HepG2 (cell line): ENCODE measurements at regions not wholly inside any gene's neighbourhood (a gene's known extent, or its start where the extent isn't known, plus 50 kb on each side); places are given as distances from the start of the nearest gene placed in this dataset.

ENCODE experiments used
- ATF2 ChIP-seq: sonication (generic); formaldehyde crosslinking; IDR thresholded peaks from 2 replicates; pipeline ENCODE4 v1.4.0; 2020; ENCODE audit warnings: missing genetic modification reagents
- BCL6 ChIP-seq: IDR thresholded peaks from 2 replicates; pipeline ENCODE4 v1.6.1; 2016; ENCODE audit warnings: missing genetic modification reagents, missing compliant biosample characterization
- CAMTA2 ChIP-seq: sonication (generic); formaldehyde crosslinking; IDR thresholded peaks from 2 replicates; pipeline ENCODE4 v1.4.0; 2020; ENCODE audit warnings: mild to moderate bottlenecking, missing genetic modification reagents, borderline replicate concordance
- CHD4 ChIP-seq: fragments of 200-600 bp; sonication (generic); IDR thresholded peaks from 2 replicates; pipeline ENCODE4 v1.7.0; 2017; ENCODE audit warnings: mild to moderate bottlenecking, low read length, borderline replicate concordance
- GLI4 ChIP-seq: sonication (generic); formaldehyde crosslinking; IDR thresholded peaks from 2 replicates; pipeline ENCODE4 v1.5.1; 2020; ENCODE audit warnings: missing genetic modification reagents, mild to moderate bottlenecking, moderate library complexity, borderline replicate concordance
- HOXA5 ChIP-seq: sonication (generic); formaldehyde crosslinking; IDR thresholded peaks from 2 replicates; pipeline ENCODE4 v1.4.0; 2020; ENCODE audit warnings: missing genetic modification reagents
- NFKBIZ ChIP-seq: IDR thresholded peaks from 2 replicates; pipeline ENCODE4 v1.6.1; 2018; ENCODE audit warnings: missing genetic modification reagents, missing compliant biosample characterization
- NR2F1 ChIP-seq, 2 experiments: fragments of 450-650 bp in 1 of 2; formaldehyde crosslinking in 1 of 2; IDR thresholded peaks; 2 replicates each; pipeline versions ENCODE4 v1.5.0 to v1.6.1; 2016 to 2020; ENCODE audit warnings: mild to moderate bottlenecking in 1 of 2, missing compliant biosample characterization in 1 of 2, missing genetic modification reagents in 1 of 2, moderate library complexity in 1 of 2
- NR2F2 ChIP-seq: IDR thresholded peaks from 2 replicates; pipeline ENCODE4 v1.6.1; 2012; ENCODE audit warnings: low read depth, inconsistent platforms, borderline replicate concordance
- RERE ChIP-seq: IDR thresholded peaks from 2 replicates; pipeline ENCODE4 v1.6.1; 2016; ENCODE audit warnings: low read depth, missing genetic modification reagents, missing compliant biosample characterization
- RXRB ChIP-seq: IDR thresholded peaks from 2 replicates; pipeline ENCODE4 v1.6.1; 2016; ENCODE audit warnings: borderline replicate concordance, missing genetic modification reagents, missing compliant biosample characterization
- ZBTB43 ChIP-seq: sonication (generic); formaldehyde crosslinking; conservative IDR thresholded peaks from 2 replicates; pipeline ENCODE4 v1.4.0; 2020; ENCODE audit warnings: missing genetic modification reagents
- ZNF160 ChIP-seq: sonication (generic); formaldehyde crosslinking; IDR thresholded peaks from 2 replicates; pipeline ENCODE4 v1.8.0; 2022; ENCODE audit warnings: mild to moderate bottlenecking, inconsistent platforms, missing genetic modification reagents
- ZNF317 ChIP-seq: sonication (generic); formaldehyde crosslinking; IDR thresholded peaks from 2 replicates; pipeline ENCODE4 v1.5.0; 2020; ENCODE audit warnings: mild to moderate bottlenecking, missing genetic modification reagents
- ZNF335 ChIP-seq: sonication (generic); formaldehyde crosslinking; IDR thresholded peaks from 2 replicates; pipeline ENCODE4 v1.4.0; 2020; ENCODE audit warnings: missing genetic modification reagents
- ZNF639 ChIP-seq: conservative IDR thresholded peaks from 2 replicates; pipeline ENCODE4 v1.6.1; 2018; ENCODE audit warnings: missing genetic modification reagents
- ZNF710 ChIP-seq: sonication (generic); formaldehyde crosslinking; IDR thresholded peaks from 2 replicates; pipeline ENCODE4 v1.5.0; 2020; ENCODE audit warnings: mild to moderate bottlenecking, missing genetic modification reagents, borderline replicate concordance
- ZSCAN12 ChIP-seq: sonication (generic); formaldehyde crosslinking; IDR thresholded peaks from 2 replicates; pipeline ENCODE4 v1.9.0; 2021; ENCODE audit warnings: mild to moderate bottlenecking, missing genetic modification reagents

GRCh38 chr3:187983484-187984124, 170.4 kb upstream of the LPP start (continued):
- TF ChIP-seq ZNF710 (CRISPR knock-in tag), result peak; percentile 90; the same call in 1 of the 2 replicates
- TF ChIP-seq CHD4, result peak; percentile 98; the same call in 1 of the 2 replicates
- TF ChIP-seq NFKBIZ (CRISPR knock-in tag), result no peak
- peak; percentile 63 to 77 for TF ChIP-seq NR2F1 (CRISPR knock-in tag; IDR thresholded peaks at IDR 0.05)
- no peak for TF ChIP-seq ZNF335 (CRISPR knock-in tag)
- TF ChIP-seq NR2F2, result 0 out of 2 replicates have a peak, but pooled peaks have one; percentile 7
- TF ChIP-seq ZNF160, result 0 out of 2 replicates have a peak, but pooled peaks have one; percentile 46
- no peak for TF ChIP-seq RERE (CRISPR knock-in tag)
- 0 out of 2 replicates have a peak, but pooled peaks have one; percentile 29 for TF ChIP-seq CAMTA2 (CRISPR knock-in tag)
- TF ChIP-seq ZBTB43, result peak; percentile 95
- TF ChIP-seq HOXA5, result peak; percentile 87
- peak; percentile 86 for TF ChIP-seq ZNF317 (CRISPR knock-in tag)
- TF ChIP-seq GLI4 (CRISPR knock-in tag), result no peak
- peak; percentile 89 for TF ChIP-seq BCL6
- peak; percentile 44; the same call in 1 of the 2 replicates for TF ChIP-seq ATF2
- TF ChIP-seq RXRB (CRISPR knock-in tag), result peak; percentile 82
- TF ChIP-seq ZSCAN12 (CRISPR knock-in tag), result 0 out of 2 replicates have a peak, but pooled peaks have one; percentile 27
- TF ChIP-seq ZNF639 (CRISPR knock-in tag), result no peak
